Adrenal gland (tissue), 2 donors: ENCODE measurements at regions not wholly inside any gene's neighbourhood (a gene's known extent, or its start where the extent isn't known, plus 50 kb on each side); places are given as distances from the start of the nearest gene placed in this dataset.

Source experiments
- small RNA-seq, 2 donors: library from RNA; depleted of rRNA; stranded (forward); fragments of <200 nt; gene quantifications; one replicate each; pipeline ENCODE3, GENCODE V24; 2016

Small RNA genes lying in the stretch of these regions (small RNA-seq; reads per million reads assigned to genes)
- 0 reads per million in 2 donors for gene AC112187.2
